ENCODE measurements at regions not wholly inside any gene's neighbourhood (a gene's known extent, or its start where the extent isn't known, plus 50 kb on each side); places are given as distances from the start of the nearest gene placed in this dataset.
"Not testable (repeated sequence)": the region's sequence is repeated elsewhere in the genome, so short reads cannot be mapped to it uniquely, and the experiment has no call there.

- H3K4me3 ChIP-seq: no peak overlapping the region
These were observed 592.0 kb upstream of the KLF12 start for GRCh38 chr13:74726206-74726605.

GRCh38 chr13:74718232-74718842, 584.1 kb upstream of the KLF12 start:
- H3K27me3 ChIP-seq; H3K36me3 ChIP-seq; in situ Hi-C loops (cut with MboI; ENCODE audit: low pct_ligation_motif_present in 1 of 4, low pct_unique_long_range_greater_than_20kb in 1 of 4, low sequenced_read_pairs in 3 of 4); H3K27ac ChIP-seq; DNase-seq; H3K9me3 ChIP-seq; H3K4me1 ChIP-seq; intact Hi-C loops (cut with DNase I; ENCODE audit: low total_unique reads); H3K4me3 ChIP-seq: not testable (repeated sequence)
- WGBS, 2 donors (ENCODE audit: low coverage in 1 of 2): 93% methylated on average over 20 of the region's 31 CpGs; no CpG with 5 or more reads in 1 of the 2 donors

More at GRCh38 chr13:74726206-74726605, 592.0 kb upstream of the KLF12 start:
- in situ Hi-C loops (cut with MboI; ENCODE audit: low pct_ligation_motif_present in 1 of 4, low pct_unique_long_range_greater_than_20kb in 1 of 4, low sequenced_read_pairs in 3 of 4): no loop called here
- 72% methylated on average over 1 of the region's 1 CpG; no CpG with 5 or more reads in 1 of the 2 donors for WGBS, 2 donors (ENCODE audit: low coverage in 1 of 2)
- H3K27ac ChIP-seq: no peak overlapping the region
- no peak for DNase-seq
- no peak for TF ChIP-seq EP300 (IDR thresholded peaks at IDR 0.05; ENCODE audit: low read depth)
- no peak for TF ChIP-seq CTCF (IDR thresholded peaks at IDR 0.05)
- no peak for TF ChIP-seq POLR2AphosphoS5 (IDR thresholded peaks at IDR 0.05)
- TF ChIP-seq POLR2A (IDR thresholded peaks at IDR 0.05): no peak
- H3K9me3 ChIP-seq: no peaks in the 10 kb centered on the region
- no peaks in the 10 kb centered on the region for H3K4me1 ChIP-seq
- no peaks in the 10 kb centered on the region for H3K36me3 ChIP-seq
- no peaks in the 10 kb centered on the region for H3K27me3 ChIP-seq
- intact Hi-C loops (cut with DNase I; ENCODE audit: low total_unique reads): no loop called here

- intact Hi-C loops (cut with DNase I; ENCODE audit: low total_unique reads): no loop called here
- WGBS, 2 donors (ENCODE audit: low coverage in 1 of 2): 72 to 80% methylated on average over 1 to 2 of the region's 2 CpGs
These were observed 581.5 kb upstream of the KLF12 start for GRCh38 chr13:74715718-74716117.

GRCh38 chr13:74710006-74710405, 575.8 kb upstream of the KLF12 start:
- H3K4me1 ChIP-seq: no peaks in the 10 kb centered on the region
- TF ChIP-seq POLR2A (IDR thresholded peaks at IDR 0.05) (no peak), EP300 (IDR thresholded peaks at IDR 0.05; ENCODE audit: low read depth) (no peak), CTCF (IDR thresholded peaks at IDR 0.05) (no peak), POLR2AphosphoS5 (IDR thresholded peaks at IDR 0.05) (no peak)
- no peak for DNase-seq
- no peaks in the 10 kb centered on the region for H3K36me3 ChIP-seq
- intact Hi-C loops (cut with DNase I; ENCODE audit: low total_unique reads): no loop called here
- in situ Hi-C loops (cut with MboI; ENCODE audit: low pct_ligation_motif_present in 1 of 4, low pct_unique_long_range_greater_than_20kb in 1 of 4, low sequenced_read_pairs in 3 of 4): no loop called here
- H3K9me3 ChIP-seq: no peaks in the 10 kb centered on the region
- no peak overlapping the region for H3K4me3 ChIP-seq
- H3K27me3 ChIP-seq: no peaks in the 10 kb centered on the region
- no peak overlapping the region for H3K27ac ChIP-seq

More at GRCh38 chr13:74715718-74716117, 581.5 kb upstream of the KLF12 start:
- Histone ChIP-seq H3K4me1 (no peaks in the 10 kb centered on the region), H3K36me3 (no peaks in the 10 kb centered on the region), H3K27ac (no peak overlapping the region), H3K4me3 (no peak overlapping the region), H3K27me3 (no peaks in the 10 kb centered on the region), H3K9me3 (no peaks in the 10 kb centered on the region)
- no peak for DNase-seq
- in situ Hi-C loops (cut with MboI; ENCODE audit: low pct_ligation_motif_present in 1 of 4, low pct_unique_long_range_greater_than_20kb in 1 of 4, low sequenced_read_pairs in 3 of 4): no loop called here
- TF ChIP-seq POLR2AphosphoS5 (IDR thresholded peaks at IDR 0.05) (no peak), EP300 (IDR thresholded peaks at IDR 0.05; ENCODE audit: low read depth) (no peak), POLR2A (IDR thresholded peaks at IDR 0.05) (no peak), CTCF (IDR thresholded peaks at IDR 0.05) (no peak)

GRCh38 chr13:74709226-74709625, 575.0 kb upstream of the KLF12 start:
- TF ChIP-seq CTCF (IDR thresholded peaks at IDR 0.05): no peak
- no peak for TF ChIP-seq POLR2AphosphoS5 (IDR thresholded peaks at IDR 0.05)
- TF ChIP-seq POLR2A (IDR thresholded peaks at IDR 0.05): no peak
- TF ChIP-seq EP300 (IDR thresholded peaks at IDR 0.05; ENCODE audit: low read depth): no peak
- H3K9me3 ChIP-seq: no peaks in the 10 kb centered on the region
- in situ Hi-C loops (cut with MboI; ENCODE audit: low pct_ligation_motif_present in 1 of 4, low pct_unique_long_range_greater_than_20kb in 1 of 4, low sequenced_read_pairs in 3 of 4): no loop called here
- H3K4me1 ChIP-seq: no peaks in the 10 kb centered on the region
- no peak overlapping the region for H3K27ac ChIP-seq
- H3K4me3 ChIP-seq: no peak overlapping the region
- no peaks in the 10 kb centered on the region for H3K27me3 ChIP-seq
- no peak for DNase-seq
- H3K36me3 ChIP-seq: no peaks in the 10 kb centered on the region
- intact Hi-C loops (cut with DNase I; ENCODE audit: low total_unique reads): no loop called here
- WGBS, 2 donors (ENCODE audit: low coverage in 1 of 2): 65 to 68% methylated on average over 2 of the region's 2 CpGs
